Keratinocyte (primary cell): ENCODE measurements at regions not wholly inside any gene's neighbourhood (a gene's known extent, or its start where the extent isn't known, plus 50 kb on each side); places are given as distances from the start of the nearest gene placed in this dataset.

Source experiments
- EZH2 ChIP-seq: IDR thresholded peaks from one replicate; pipeline ENCODE4 v1.6.1; 2012; ENCODE audit warnings: inconsistent platforms, mild to moderate bottlenecking, low read length, moderate library complexity
- TF ChIP-seq, protein P1 (sequence below), 3 experiments: IDR thresholded peaks in 1 of 3; conservative IDR thresholded peaks in 1 of 3; optimal IDR thresholded peaks in 1 of 3; 2 replicates in 2 of 3; 3 replicates in 1 of 3; pipeline versions ENCODE3 to v1.5.1; 2011; ENCODE audit warnings: low read length in 3 of 3, mild to moderate bottlenecking in 3 of 3, moderate library complexity in 2 of 3, control low read depth in 1 of 3, inconsistent platforms in 1 of 3; ENCODE audit not compliant: insufficient read depth in 2 of 3; ENCODE audit errors: extremely low read depth in 1 of 3

DNA sequence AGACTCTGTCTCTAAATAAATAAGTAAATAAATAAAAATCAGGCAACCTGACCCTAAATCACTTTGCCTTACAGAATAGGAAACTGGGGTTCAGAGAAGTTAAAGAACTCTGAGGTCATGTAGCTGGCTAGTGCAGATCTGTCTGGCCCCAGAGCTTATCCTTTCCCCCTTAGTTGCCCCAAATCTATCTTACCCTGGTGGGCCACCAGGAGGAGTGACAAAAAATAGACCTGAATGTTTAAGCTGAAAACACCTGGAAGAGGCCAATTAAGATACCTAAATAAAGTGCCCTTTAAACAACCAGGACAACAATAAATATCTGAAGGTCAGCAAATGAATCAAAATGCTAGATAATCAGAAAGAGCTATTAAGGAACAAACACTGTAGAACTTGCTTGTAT is 59.7 kb downstream of the TEX35 start:
- TF ChIP-seq, protein P1, sequence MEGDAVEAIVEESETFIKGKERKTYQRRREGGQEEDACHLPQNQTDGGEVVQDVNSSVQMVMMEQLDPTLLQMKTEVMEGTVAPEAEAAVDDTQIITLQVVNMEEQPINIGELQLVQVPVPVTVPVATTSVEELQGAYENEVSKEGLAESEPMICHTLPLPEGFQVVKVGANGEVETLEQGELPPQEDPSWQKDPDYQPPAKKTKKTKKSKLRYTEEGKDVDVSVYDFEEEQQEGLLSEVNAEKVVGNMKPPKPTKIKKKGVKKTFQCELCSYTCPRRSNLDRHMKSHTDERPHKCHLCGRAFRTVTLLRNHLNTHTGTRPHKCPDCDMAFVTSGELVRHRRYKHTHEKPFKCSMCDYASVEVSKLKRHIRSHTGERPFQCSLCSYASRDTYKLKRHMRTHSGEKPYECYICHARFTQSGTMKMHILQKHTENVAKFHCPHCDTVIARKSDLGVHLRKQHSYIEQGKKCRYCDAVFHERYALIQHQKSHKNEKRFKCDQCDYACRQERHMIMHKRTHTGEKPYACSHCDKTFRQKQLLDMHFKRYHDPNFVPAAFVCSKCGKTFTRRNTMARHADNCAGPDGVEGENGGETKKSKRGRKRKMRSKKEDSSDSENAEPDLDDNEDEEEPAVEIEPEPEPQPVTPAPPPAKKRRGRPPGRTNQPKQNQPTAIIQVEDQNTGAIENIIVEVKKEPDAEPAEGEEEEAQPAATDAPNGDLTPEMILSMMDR (optimal IDR thresholded peaks at IDR 0.05 in 1 of 3, IDR thresholded peaks at IDR 0.05 in 1 of 3, conservative IDR thresholded peaks at IDR 0.05 in 1 of 3; ENCODE audit: extremely low read depth in 1 of 3, insufficient read depth in 2 of 3, low read length in 3 of 3): no peak
- no peak for TF ChIP-seq EZH2
